GM18508 (cell line): ENCODE measurements at regions not wholly inside any gene's neighbourhood (a gene's known extent, or its start where the extent isn't known, plus 50 kb on each side); places are given as distances from the start of the nearest gene placed in this dataset.
"Not testable (repeated sequence)": the region's sequence is repeated elsewhere in the genome, so short reads cannot be mapped to it uniquely, and the experiment has no call there.

ENCODE experiments used
- ATAC-seq: cut with Tn5 transposase; IDR thresholded peaks from one replicate; pipeline ENCODE4 v1.9.1; 2021; ENCODE audit warnings: moderate number of reproducible peaks; ENCODE audit not compliant: insufficient read depth, unreplicated experiment

DNA sequence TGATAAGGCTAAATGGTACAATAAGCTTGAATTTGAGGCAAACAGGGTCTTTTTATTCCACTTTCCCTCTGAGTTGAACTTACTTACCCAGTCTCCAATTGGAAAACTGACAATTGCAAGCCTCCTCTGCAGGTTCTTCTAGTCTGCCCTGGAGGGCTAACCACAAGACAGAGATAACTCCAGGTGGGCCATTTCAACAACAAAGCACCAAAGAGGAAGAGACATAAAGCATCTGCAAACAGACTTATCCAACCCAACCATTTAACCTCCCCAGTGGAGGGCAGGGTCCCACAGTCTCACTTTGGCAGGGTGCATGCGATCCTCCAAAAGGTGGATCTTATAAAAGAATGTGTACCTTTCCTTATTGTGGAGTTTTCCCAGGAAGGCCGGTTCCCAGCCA is 525.8 kb downstream of the DIPK2A start:
- ATAC-seq, result no peak

DNA sequence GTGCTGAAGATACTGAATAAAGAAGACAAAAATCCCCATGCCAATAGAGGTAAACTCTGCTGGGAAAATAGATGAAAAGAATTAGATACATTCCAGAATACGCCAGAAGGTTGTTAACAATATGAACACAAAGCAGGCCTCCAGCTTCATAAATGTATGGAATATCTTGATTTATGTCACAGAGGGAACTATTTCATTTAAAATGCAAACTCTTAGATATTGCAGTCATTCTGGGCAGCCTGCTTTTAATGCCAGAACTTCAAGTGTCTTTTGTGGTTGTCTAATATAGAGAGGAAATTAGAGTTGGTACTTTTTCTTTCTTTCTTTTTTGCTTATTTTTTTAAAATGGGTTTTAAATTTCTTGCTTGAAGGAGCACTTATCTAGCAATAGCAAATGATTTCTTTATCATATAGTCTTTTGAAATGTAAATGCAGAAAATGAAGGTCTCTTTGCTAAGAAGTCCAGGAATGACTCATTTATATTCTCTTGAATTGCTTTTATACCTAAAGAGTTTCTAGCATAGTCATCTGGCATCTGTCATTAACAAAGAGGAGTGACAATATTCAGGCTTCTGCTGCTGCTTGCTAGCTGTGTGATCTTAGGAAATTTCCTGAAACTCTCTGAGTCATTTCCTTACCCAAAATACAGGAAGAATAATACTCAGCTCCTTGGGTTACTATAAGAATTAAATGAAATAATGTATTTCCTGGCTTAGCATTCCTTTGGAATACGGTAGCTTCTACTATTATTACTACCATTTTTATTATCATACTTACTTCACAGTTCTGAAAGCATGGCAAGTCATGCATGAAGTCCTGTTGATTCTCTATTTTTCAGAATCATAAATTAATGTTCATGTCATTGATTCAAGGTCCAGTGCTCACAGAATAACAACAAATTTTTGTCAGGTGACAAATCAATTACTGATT is 527.6 kb downstream of the DIPK2A start:
- no peak for ATAC-seq

DNA sequence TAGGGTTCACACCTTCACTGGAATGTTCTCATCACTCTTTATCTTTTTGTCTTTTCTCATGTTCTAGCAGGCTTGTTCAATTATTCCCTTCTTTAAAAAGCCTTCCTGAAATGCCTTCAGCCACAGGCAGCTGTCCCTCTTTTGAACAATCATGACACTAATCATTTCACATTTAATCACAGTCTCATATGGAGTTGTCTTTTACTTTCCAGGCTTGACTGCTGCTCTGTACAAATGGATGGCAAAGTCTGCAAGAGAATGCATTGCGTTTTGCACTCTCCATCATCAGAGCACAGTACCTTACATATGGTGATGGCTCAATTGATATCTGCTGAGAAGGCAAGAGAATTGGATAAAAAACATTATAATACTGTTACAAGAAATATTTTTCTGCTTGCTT is 529.8 kb downstream of the DIPK2A start:
- no peak for ATAC-seq

DNA sequence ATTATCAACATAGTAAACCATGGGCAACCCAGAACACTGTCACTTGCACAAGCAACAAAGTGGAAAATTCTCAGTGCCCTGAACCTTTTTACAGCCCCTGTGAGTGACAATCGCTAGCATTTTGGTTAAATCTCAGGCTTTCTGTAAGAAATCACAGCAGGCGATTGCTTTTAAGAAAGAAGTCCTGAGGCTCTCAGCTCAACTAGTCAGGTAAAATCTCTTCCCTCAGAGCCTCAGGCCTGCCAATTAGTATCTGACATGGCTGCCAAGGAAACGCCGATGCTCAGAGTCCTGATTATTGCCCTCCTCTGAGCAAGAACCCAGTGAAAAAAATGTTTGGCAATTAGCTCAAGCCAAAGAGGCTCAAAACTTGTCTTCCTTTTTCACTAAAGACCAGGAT is 530.8 kb downstream of the DIPK2A start:
- ATAC-seq, result no peak

DNA sequence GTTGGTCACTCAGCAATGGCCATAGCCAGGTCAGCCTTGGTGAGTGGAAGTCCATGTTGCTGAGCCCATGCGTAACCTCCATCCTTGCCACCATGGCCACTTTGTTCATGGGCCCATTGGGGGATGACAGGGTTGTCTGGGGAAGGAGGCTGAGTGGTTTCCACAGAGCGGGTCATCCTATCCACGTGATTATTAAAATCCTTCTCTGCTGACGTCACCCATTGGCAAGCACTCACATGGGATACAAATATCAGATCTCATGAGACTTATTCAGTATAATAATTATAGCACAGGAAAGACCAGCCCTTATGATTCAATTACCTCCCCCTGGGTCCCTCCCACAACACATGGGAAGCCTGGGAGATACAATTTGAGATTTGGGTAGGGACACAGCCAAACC is 534.8 kb downstream of the DIPK2A start:
- ATAC-seq, result not testable (repeated sequence)

DNA sequence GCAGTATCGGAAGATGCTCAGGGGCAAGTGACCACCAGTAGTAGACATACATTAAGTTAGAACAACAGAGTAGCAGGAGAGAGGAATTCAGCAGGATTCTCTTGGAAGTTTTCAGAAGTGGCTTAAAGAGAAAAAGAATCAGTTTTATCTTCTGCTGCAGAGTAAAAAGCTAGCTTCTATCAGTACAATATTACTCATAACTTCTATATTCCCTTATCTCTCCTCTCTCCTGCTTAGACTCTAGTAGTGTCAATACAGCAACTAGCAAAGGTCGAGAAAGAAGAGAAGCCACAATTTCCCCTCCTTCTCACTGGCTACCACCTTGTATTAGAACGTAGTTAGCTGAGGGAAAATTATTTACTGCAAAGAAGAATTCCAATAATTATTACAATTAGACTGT is 539.7 kb downstream of the DIPK2A start:
- no peak for ATAC-seq

DNA sequence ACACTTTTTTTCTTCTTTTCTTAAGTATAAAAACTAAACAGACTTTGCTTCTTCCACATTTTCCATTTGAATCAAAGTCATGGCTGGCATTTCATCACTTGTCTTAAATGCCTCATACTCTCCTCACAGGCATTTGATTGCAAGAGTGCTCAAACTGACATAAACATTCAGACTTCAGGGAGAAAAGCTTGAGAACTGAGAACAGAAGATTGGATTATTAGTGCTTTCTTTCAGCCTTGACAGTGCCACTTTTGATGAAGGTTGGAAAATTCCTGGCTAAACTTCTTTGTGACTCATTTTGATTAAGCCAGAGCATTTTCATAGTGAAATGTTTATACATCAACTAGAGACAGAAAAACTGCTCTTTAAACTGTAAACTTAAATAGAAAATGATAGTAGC is 544.4 kb downstream of the DIPK2A start:
- ATAC-seq, result no peak

DNA sequence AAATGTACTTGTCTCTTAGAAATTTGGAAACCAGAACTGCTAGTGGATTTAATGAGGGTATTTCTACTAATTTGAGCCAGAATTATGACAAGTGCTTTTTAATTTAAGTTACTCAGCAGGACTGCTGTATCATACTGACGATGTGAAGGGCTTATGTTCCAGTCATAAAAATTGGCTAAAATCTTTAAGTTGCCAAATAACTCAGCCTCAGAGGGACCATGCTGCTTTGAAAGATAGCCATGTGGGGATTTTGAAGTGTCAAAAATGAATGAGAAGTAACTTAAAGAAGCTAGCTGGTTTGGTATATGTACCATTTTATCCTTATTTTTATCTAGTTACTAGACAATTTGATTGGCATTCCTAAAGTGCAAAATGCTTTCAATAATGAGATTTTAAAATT is 545.0 kb downstream of the DIPK2A start:
- ATAC-seq, result no peak

DNA sequence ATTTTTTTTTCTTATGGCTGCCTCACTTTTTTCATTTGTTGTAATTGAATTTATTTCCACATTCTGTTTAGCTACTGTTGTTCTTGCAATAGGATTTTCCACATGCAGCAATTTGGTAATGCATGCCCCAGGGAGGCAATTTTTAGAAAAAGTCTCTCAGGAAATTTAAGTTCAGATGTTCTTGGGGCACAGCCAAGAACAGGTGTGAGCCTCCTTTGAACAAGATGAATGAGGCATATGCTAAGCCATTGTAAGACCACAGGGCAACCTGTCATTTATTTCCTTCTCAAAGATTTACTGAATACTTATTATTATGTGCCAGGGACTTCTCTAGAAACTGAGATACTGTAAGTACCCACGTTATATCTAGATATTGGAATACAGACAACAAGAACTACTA is 549.5 kb downstream of the DIPK2A start:
- no peak for ATAC-seq

DNA sequence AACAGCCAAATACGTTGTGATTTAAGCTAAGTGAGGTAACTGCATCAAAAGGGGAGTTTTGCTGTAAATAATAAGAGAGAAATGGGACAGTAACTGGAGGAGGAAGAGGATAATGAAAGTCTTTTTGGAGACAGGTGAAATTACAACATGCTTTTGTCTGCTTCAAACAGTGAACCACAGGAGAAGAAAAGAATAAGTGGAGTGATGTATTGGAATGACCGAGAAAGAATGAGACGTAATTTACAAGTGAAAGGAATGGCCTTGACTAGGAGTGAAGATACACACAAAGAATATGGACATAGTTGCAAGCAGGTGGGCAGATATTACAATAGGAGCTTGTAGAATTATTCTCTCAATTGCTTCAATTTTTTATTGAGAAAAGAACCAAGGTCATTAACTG is 550.8 kb downstream of the DIPK2A start:
- ATAC-seq, result no peak

DNA sequence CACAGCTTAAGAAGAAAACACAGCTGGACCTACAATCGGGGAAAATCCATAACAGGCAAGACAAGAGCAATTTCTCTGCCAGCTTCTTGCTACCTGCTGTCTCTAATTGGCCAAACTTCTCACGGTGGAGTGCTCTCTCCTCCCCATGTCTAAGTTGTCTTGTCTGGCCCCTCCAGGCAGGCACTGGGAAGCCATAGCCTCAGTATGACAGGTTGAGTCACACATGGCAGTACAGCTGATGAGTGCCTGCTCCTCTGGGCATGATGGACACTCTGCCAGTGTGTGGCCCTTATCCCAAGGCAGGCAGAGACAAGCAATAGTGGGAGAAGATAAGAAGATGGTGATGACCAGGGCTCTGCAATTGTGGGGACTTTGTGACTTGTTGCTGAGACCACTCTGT is 551.8 kb downstream of the DIPK2A start:
- no peak for ATAC-seq

DNA sequence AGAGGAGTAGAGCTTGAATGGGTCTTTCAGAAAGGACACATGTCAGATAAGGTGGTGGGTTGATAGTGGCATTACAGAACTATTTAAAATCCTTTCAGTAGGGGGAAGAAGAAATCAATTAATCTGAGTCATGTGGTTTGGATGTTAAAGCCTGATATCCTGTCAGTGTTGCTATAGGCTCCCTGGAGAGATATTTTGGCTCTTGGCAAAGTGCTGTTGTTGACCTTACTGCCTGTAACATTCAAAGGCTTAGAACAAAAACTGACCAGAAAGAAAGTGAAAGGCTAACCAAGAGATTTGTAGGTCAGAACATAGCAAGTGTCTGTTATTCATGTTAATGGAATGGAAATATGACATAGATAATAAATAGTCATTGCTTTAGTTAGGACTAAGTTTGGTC is 552.9 kb downstream of the DIPK2A start:
- ATAC-seq, result no peak

DNA sequence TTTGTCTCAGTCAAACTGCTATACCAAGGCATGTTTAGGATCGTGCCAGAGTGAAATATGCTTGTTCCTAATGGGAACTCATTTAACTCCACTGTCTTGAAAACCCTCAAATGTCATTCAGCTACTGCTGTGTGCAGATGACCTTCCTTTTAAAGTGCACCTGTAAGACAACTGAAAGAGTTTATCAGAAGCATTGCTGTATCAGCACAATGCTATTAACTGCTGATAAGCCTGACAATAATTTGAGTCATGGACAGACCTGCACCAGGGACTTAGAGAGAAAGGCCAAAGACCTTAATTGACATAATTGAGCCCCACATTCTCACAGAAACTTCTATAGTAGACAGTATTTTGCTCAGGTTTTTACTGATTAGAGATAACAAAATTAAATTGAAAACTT is 557.9 kb downstream of the DIPK2A start:
- ATAC-seq, result no peak

DNA sequence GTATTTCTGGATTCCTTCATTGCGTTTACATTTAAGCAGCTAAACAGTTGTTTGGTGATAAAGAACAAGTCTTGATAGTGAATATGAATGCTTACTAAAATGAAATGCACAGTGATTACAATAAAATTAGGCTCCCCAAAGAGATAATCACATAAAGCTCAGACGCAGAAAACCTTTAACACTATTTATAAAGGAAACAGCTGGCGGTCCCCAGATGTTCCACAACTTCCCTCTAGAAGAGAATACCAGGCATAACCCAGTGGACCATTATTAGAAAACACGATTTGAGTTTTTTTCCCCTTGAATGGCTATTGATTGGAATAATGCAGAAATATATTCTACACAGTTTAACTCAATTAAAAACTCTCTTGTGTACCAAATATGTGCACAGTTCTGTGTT is 573.2 kb downstream of the DIPK2A start:
- no peak for ATAC-seq

DNA sequence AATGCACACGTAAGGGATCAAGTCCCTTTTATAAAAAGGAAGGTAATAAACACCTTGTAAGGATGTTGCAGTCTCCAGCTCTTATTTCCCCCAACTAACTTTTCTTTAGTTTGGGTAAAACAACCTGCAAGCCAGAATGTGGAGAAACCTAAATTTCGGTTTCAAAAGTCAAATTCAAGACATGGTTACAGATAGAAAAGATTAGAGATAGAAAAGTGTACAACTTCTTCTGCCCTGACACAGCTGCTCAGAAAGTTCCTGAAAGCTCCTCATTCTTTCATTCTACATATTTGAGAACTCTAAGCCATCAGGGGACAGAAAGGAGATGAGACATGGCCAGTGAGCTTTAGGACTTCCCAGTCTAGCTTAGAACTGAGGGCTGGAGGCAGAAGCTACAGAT is 574.9 kb downstream of the DIPK2A start:
- ATAC-seq, result no peak

DNA sequence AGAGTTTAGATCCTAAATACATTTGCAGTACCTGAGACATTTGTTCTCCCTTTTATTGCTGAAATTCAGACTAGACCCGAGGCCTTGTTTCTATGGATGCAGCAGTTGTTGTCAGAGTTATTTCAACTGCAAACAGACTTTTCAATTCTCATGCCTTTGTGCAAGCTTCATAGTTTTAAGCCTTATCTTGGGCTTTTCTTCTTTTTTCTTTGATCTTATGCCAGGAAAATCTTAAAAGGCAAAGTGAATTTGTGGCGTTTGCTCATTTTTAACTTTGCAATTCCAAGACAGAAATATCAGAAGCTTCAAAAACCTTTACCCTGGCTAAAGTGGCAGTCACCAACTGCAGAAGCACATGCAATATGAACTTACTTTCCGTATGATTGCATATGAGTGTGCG is 576.7 kb downstream of the DIPK2A start:
- ATAC-seq, result no peak

DNA sequence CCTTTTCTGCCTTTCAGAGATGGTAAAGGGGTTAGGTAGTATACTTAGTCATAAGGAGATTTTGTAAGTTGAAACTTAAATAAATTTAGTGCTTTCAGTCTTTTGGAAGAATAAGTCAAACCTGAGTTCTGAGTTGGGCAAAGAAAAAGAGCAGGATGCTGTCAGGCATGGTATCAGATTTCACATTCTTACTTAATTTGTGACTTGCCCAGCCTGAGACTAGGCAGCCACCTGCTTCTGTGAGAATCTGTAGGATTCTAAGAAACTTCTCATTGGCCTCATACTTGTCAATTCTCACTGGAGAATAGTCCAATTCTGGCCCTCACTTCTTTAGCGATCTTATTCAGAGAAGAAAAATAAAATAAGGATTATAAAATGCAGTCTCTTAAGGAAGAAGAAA is 577.5 kb downstream of the DIPK2A start:
- ATAC-seq, result no peak

DNA sequence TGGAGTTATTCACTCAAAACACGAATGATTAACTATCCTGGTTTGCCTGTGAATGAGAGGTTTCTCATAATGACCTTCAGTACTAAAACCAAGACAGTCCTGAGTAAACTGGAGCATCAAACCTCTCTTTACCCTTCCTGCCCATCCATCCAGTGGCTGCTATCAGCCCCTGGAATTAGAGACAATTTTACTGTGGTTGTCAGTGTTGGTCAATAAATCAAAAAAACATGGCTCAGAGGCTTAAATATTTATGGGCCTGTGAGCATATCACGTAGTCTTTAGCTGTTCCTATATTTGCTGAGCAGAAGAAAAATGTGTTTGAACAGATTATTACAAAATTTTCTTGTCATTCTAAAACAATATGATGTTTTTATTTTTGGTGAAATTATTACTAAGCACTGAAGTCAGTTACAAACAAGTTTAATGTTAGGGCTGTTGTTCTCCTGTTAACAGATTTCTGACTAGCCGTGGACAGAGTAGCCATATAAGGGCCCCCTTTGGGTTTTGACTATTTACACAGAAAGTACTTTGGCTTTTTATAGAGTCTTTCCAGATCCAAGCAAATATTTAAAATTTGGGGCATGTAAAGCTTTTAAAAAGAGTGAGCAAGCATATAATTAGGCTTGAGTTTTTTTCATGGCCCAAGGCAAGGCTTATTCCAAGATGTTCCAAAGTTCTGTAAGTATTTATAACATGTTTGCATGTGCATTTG is 580.9 kb downstream of the DIPK2A start:
- ATAC-seq, result no peak

DNA sequence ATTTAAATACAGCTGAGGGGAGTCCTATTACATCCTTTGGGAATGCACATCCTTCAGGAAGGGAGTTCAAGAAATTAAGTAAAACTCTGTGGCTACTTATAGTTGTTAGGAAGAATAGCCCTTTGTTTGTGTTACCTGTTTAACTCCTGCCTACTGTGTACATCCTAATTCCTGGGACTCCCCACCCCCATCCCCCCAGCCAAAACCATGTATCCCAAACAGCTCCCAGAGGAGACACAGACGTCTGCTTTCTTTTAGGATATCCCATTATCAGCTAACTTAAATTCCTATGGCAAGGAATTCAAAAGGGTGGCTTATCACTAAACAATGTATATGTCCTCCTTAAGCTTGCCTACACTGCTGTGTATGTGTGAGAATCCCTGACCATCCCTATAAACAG is 581.7 kb downstream of the DIPK2A start:
- no peak for ATAC-seq

DNA sequence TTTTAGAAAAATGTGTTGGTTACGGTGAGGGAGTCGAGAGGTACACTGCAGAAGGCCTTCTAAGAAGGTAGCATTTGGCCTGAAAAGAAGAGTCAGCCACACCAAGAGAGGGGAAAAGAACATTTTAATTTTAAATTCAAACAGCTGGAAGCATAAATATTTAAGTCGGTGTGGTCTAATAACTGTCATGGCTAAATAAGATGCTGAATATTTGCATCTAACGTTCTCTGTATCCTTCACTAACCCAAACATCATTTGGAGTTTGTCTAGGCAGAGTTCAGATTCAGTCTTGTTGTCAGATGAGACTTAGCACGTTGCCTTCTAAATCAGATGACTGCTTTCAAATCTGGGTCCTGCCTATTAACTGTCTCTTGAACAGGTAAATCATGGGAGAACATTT is 583.3 kb downstream of the DIPK2A start:
- ATAC-seq, result no peak

DNA sequence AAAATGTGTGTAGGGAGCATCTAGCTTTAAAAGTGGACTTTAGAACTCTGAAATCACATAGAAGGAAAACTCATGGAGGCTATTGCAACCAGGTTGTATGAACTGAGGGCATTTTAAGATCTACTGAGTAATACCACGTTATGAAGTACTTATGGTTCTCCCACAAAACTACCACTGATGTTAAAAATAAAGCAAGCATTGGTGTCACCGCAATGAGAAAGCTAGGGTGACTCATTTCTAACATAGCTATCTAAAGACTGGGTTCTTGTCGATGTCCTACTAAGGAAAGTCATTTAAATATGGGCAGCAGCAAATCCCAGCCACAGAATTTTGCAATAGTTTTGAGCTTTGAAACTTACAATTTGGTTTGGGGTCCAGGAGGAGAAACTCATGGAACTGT is 584.8 kb downstream of the DIPK2A start:
- ATAC-seq, result peak; percentile 85

DNA sequence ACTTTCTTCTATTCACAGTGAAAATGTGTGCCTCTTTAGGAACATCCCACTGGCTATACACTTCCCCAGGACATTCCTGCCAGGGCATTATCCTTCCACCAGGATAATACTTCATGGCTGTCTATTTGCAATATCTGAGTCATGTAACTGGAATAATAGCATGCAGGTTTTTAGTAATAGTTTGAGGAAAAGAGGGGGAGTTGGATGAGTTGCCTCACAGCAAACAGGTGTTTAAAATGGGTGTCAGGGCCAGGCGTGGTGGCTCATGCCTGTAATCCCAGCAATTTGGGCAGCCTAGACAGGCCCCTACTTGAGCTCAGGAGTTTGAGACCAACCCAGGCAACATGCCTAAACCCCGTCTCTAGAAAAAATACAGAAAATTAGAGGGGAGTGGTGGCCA is 585.9 kb downstream of the DIPK2A start:
- no peak for ATAC-seq
